PC-3 (cell line): ENCODE measurements at regions not wholly inside any gene's neighbourhood (a gene's known extent, or its start where the extent isn't known, plus 50 kb on each side); places are given as distances from the start of the nearest gene placed in this dataset.

Experiments
- EZH2 ChIP-seq: fragments of 300-600 bp; sonication (generic); IDR thresholded peaks from one replicate; pipeline ENCODE4 v1.6.1; 2017; ENCODE audit warnings: antibody characterized with exemption, mild to moderate bottlenecking, low read length; ENCODE audit not compliant: unreplicated experiment
- TF ChIP-seq, protein P1 (sequence below): fragments of 300-600 bp; sonication (generic); conservative IDR thresholded peaks from 2 replicates; pipeline ENCODE4 v1.5.1; 2017; ENCODE audit warnings: antibody characterized with exemption, low read depth, mild to moderate bottlenecking, low read length

DNA sequence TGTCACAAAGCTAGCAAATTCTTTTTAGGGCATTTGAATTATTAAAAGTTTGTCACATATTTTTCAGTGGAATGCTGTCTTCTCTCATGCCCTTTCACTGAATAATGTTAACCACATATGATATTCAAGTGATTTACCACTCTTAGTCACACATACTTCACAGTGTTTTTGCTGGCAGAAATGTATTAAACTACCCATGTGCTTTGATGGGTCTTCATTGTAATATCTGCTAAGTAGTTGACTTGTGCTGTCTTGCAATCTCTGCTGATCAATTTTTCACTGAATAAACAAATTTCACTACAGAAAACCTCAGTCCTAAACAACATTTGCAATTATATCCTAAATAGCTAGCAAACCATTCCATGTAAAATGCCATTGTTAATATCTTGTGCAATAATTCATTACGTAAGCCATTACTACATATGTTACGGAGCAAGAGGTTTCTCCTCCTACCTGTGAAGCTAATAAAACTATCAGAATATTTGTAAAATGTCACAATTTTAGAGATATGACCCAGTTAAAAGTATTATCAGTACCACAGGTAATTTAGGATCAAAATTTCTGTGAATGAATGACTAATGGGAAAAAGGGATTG, 64.6 kb upstream of the LMO3 start:
- TF ChIP-seq, protein P1, sequence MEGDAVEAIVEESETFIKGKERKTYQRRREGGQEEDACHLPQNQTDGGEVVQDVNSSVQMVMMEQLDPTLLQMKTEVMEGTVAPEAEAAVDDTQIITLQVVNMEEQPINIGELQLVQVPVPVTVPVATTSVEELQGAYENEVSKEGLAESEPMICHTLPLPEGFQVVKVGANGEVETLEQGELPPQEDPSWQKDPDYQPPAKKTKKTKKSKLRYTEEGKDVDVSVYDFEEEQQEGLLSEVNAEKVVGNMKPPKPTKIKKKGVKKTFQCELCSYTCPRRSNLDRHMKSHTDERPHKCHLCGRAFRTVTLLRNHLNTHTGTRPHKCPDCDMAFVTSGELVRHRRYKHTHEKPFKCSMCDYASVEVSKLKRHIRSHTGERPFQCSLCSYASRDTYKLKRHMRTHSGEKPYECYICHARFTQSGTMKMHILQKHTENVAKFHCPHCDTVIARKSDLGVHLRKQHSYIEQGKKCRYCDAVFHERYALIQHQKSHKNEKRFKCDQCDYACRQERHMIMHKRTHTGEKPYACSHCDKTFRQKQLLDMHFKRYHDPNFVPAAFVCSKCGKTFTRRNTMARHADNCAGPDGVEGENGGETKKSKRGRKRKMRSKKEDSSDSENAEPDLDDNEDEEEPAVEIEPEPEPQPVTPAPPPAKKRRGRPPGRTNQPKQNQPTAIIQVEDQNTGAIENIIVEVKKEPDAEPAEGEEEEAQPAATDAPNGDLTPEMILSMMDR: no peak
- no peak for TF ChIP-seq EZH2
